ENCODE measurements at regions not wholly inside any gene's neighbourhood (a gene's known extent, or its start where the extent isn't known, plus 50 kb on each side); places are given as distances from the start of the nearest gene placed in this dataset.

- Histone ChIP-seq H3K4me1 (ENCODE audit: insufficient read depth, low read length) (no peaks in the 10 kb centered on the region), H3K27ac (ENCODE audit: low read depth in 1 of 2, low read length in 2 of 2) (no peak overlapping the region), H3K36me3 (ENCODE audit: insufficient read depth, low read length) (no peaks in the 10 kb centered on the region), H3K9me3 (ENCODE audit: control insufficient read depth in 1 of 2, insufficient read depth in 1 of 2, low read length in 2 of 2) (no peaks in the 10 kb centered on the region), H3K4me3 (ENCODE audit: low read length) (no peak overlapping the region), H3K27me3 (ENCODE audit: control insufficient read depth in 1 of 2, insufficient read depth in 2 of 2, low read length in 2 of 2) (peaks cover 0 to 6% of the 10 kb centered on the region in 2 experiments)
- Mint-ChIP-seq H3K27ac (no peak overlapping the region), H3K4me1 (ENCODE audit: low read depth) (no peaks in the 10 kb centered on the region), H3K4me3 (no peak overlapping the region), H3K36me3 (ENCODE audit: low read depth) (no peaks in the 10 kb centered on the region), H3K27me3 (peaks cover 33% of the 10 kb centered on the region), H3K9me3 (no peaks in the 10 kb centered on the region)
- ATAC-seq (ENCODE audit: poor library complexity) = no peak
- no peak for DNase-seq
- CTCF ChIA-PET = no interaction called here
- POLR2A ChIA-PET = no interaction called here
- intact Hi-C loops (cut with DNase I, micrococcal nuclease) = no loop called here
- TF ChIP-seq, protein P1, sequence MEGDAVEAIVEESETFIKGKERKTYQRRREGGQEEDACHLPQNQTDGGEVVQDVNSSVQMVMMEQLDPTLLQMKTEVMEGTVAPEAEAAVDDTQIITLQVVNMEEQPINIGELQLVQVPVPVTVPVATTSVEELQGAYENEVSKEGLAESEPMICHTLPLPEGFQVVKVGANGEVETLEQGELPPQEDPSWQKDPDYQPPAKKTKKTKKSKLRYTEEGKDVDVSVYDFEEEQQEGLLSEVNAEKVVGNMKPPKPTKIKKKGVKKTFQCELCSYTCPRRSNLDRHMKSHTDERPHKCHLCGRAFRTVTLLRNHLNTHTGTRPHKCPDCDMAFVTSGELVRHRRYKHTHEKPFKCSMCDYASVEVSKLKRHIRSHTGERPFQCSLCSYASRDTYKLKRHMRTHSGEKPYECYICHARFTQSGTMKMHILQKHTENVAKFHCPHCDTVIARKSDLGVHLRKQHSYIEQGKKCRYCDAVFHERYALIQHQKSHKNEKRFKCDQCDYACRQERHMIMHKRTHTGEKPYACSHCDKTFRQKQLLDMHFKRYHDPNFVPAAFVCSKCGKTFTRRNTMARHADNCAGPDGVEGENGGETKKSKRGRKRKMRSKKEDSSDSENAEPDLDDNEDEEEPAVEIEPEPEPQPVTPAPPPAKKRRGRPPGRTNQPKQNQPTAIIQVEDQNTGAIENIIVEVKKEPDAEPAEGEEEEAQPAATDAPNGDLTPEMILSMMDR (IDR thresholded peaks at IDR 0.05) = no peak
Observed at GRCh38 chr15:45785897-45786296, 151.1 kb downstream of the SQOR start.

GRCh38 chr15:45790325-45790943 lies 155.6 kb downstream of the SQOR start:
- no peaks in the 10 kb centered on the region for H3K4me1 ChIP-seq (ENCODE audit: insufficient read depth, low read length)
- DNase-seq (peak in 3 of 14 experiments; percentile 3 to 4 (median 3)), ATAC-seq (ENCODE audit: poor library complexity) (no peak)
- intact Hi-C loops (cut with DNase I, micrococcal nuclease) = no loop called here
- Mint-ChIP-seq H3K27ac (no peak overlapping the region), H3K36me3 (ENCODE audit: low read depth) (no peaks in the 10 kb centered on the region), H3K27me3 (peaks cover 24% of the 10 kb centered on the region), H3K4me3 (no peak overlapping the region), H3K4me1 (ENCODE audit: low read depth) (no peaks in the 10 kb centered on the region), H3K9me3 (no peaks in the 10 kb centered on the region)
- no peaks in the 10 kb centered on the region for H3K36me3 ChIP-seq (ENCODE audit: insufficient read depth, low read length)
- H3K27ac ChIP-seq (ENCODE audit: low read depth in 1 of 2, low read length in 2 of 2) = no peak overlapping the region
- H3K9me3 ChIP-seq (ENCODE audit: control insufficient read depth in 1 of 2, insufficient read depth in 1 of 2, low read length in 2 of 2) = no peaks in the 10 kb centered on the region
- ChIA-PET CTCF (no interaction called here), POLR2A (no interaction called here)
- no peak overlapping the region for H3K4me3 ChIP-seq (ENCODE audit: low read length)
- TF ChIP-seq, protein P1 (IDR thresholded peaks at IDR 0.05) = peak; percentile 46
- peaks cover 0 to 18% of the 10 kb centered on the region in 2 experiments for H3K27me3 ChIP-seq (ENCODE audit: control insufficient read depth in 1 of 2, insufficient read depth in 2 of 2, low read length in 2 of 2)

- POLR2A ChIA-PET = no interaction called here
- ATAC-seq (ENCODE audit: poor library complexity) (no peak), DNase-seq (no peak)
- H3K27ac ChIP-seq (ENCODE audit: low read depth in 1 of 2, low read length in 2 of 2) = no peak overlapping the region
- H3K4me3 ChIP-seq (ENCODE audit: low read length) = no peak overlapping the region
- Mint-ChIP-seq H3K27me3 (peaks cover 24% of the 10 kb centered on the region), H3K4me3 (no peak overlapping the region), H3K36me3 (ENCODE audit: low read depth) (no peaks in the 10 kb centered on the region), H3K27ac (no peak overlapping the region), H3K9me3 (no peaks in the 10 kb centered on the region), H3K4me1 (ENCODE audit: low read depth) (no peaks in the 10 kb centered on the region)
- CTCF ChIA-PET = no interaction called here
- TF ChIP-seq, protein P1 (IDR thresholded peaks at IDR 0.05) = no peak
- peaks cover 0 to 20% of the 10 kb centered on the region in 2 experiments for H3K27me3 ChIP-seq (ENCODE audit: control insufficient read depth in 1 of 2, insufficient read depth in 2 of 2, low read length in 2 of 2)
- H3K4me1 ChIP-seq (ENCODE audit: insufficient read depth, low read length) = no peaks in the 10 kb centered on the region
- intact Hi-C loops (cut with DNase I, micrococcal nuclease) = no loop called here
- H3K36me3 ChIP-seq (ENCODE audit: insufficient read depth, low read length) = no peaks in the 10 kb centered on the region
- H3K9me3 ChIP-seq (ENCODE audit: control insufficient read depth in 1 of 2, insufficient read depth in 1 of 2, low read length in 2 of 2) = no peaks in the 10 kb centered on the region
Observed at GRCh38 chr15:45794304-45794703, 159.5 kb downstream of the SQOR start.

Measured in CD4-positive, alpha-beta T cell (primary cell).